Ishikawa (cell line): ENCODE measurements at regions not wholly inside any gene's neighbourhood (a gene's known extent, or its start where the extent isn't known, plus 50 kb on each side); places are given as distances from the start of the nearest gene placed in this dataset.

Experiments
- CEBPB ChIP-seq: IDR thresholded peaks from 2 replicates; pipeline ENCODE4 v1.6.1; 2012
- CREB1 ChIP-seq: IDR thresholded peaks from 2 replicates; pipeline ENCODE4 v1.6.1; 2012; ENCODE audit warnings: low read depth
- EGR1 ChIP-seq: IDR thresholded peaks from 2 replicates; pipeline ENCODE4 v1.6.1; 2012
- EP300 ChIP-seq: IDR thresholded peaks from 2 replicates; pipeline ENCODE4 v1.6.1; 2012; ENCODE audit warnings: borderline replicate concordance
- FOXM1 ChIP-seq: IDR thresholded peaks from 2 replicates; pipeline ENCODE4 v1.6.1; 2012; ENCODE audit warnings: low read depth, borderline replicate concordance
- NFIC ChIP-seq: IDR thresholded peaks from 2 replicates; pipeline ENCODE4 v1.6.1; 2012
- RAD21 ChIP-seq: IDR thresholded peaks from 2 replicates; pipeline ENCODE4 v1.6.1; 2012; ENCODE audit warnings: low read depth
- REST ChIP-seq: IDR thresholded peaks from 2 replicates; pipeline ENCODE4 v1.6.1; 2012; ENCODE audit warnings: low read depth, mild to moderate bottlenecking
- TAF1 ChIP-seq: IDR thresholded peaks from 2 replicates; pipeline ENCODE4 v1.6.1; 2012; ENCODE audit warnings: low read depth, mild to moderate bottlenecking
- TEAD4 ChIP-seq: IDR thresholded peaks from 2 replicates; pipeline ENCODE4 v1.6.1; 2012
- USF1 ChIP-seq: IDR thresholded peaks from 2 replicates; pipeline ENCODE4 v1.6.1; 2012
- YY1 ChIP-seq: IDR thresholded peaks from 2 replicates; pipeline ENCODE4 v1.6.1; 2012; ENCODE audit warnings: low read depth
- ZBTB7A ChIP-seq: IDR thresholded peaks from 2 replicates; pipeline ENCODE4 v1.6.1; 2012; ENCODE audit warnings: low read depth

GRCh38 chr5:3217771-3218495, 377.7 kb upstream of the IRX1 start:
- no peak for TF ChIP-seq REST
- TF ChIP-seq EP300, result no peak
- no peak for TF ChIP-seq ZBTB7A
- TF ChIP-seq RAD21, result no peak
- no peak for TF ChIP-seq EGR1
- TF ChIP-seq TEAD4, result no peak
- TF ChIP-seq CREB1, result no peak
- no peak for TF ChIP-seq NFIC
- TF ChIP-seq USF1, result no peak
- TF ChIP-seq TAF1, result no peak
- no peak for TF ChIP-seq CEBPB
- TF ChIP-seq YY1, result no peak
- no peak for TF ChIP-seq FOXM1
